H1 (cell line): ENCODE measurements at regions not wholly inside any gene's neighbourhood (a gene's known extent, or its start where the extent isn't known, plus 50 kb on each side); places are given as distances from the start of the nearest gene placed in this dataset.

ENCODE experiments used
- CTCF ChIA-PET: fragments of 300-600 bp; sonication (Branson Sonifier 250); formaldehyde crosslinking; loops from one replicate; lab custom pipeline; 2021; ENCODE audit not compliant: partially characterized antibody; lab: Charles Lee
- POLR2A ChIA-PET: fragments of 300-600 bp; sonication (Branson Sonifier 250); formaldehyde crosslinking; loops from one replicate; lab custom pipeline; 2021; ENCODE audit warnings: inconsistent platforms; ENCODE audit not compliant: partially characterized antibody; lab: Charles Lee
- DNase-seq, 2 experiments: peaks; one replicate each; pipeline versions ENCODE4 v3.0.0 to v3.0.0-alpha.2; 2010 to 2022; ENCODE audit warnings: low spot score in 2 of 2, low read depth in 1 of 2, mixed read lengths in 1 of 2
- FAIRE-seq: peaks from 2 replicates; lab custom pipeline; 2011; peaks lifted over from hg19 to GRCh38; lab: Jason Lieb, UNC
- H2AFZ ChIP-seq: 2 replicates; pipeline ENCODE4 v1.8.1; 2012; ENCODE audit warnings: low read length, inconsistent platforms
- H2AK5ac ChIP-seq: 2 replicates; pipeline ENCODE4 v1.6.1; 2013; ENCODE audit warnings: low read depth, low read length
- H2BK120ac ChIP-seq: replicated peaks from 2 replicates; pipeline ENCODE3; 2013; ENCODE audit warnings: low read depth, low read length, inconsistent platforms
- H2BK12ac ChIP-seq: 2 replicates; pipeline ENCODE4 v1.6.1; 2013; ENCODE audit warnings: low read depth, low read length
- H2BK15ac ChIP-seq: 2 replicates; pipeline ENCODE4 v1.6.1; 2013; ENCODE audit warnings: low read length
- H2BK20ac ChIP-seq: 2 replicates; pipeline ENCODE4 v1.6.1; 2013; ENCODE audit warnings: low read length
- H2BK5ac ChIP-seq: 2 replicates; pipeline ENCODE4 v1.6.1; 2013; ENCODE audit warnings: low read depth, low read length
- H3K14ac ChIP-seq: 2 replicates; pipeline ENCODE4 v1.6.1; 2013; ENCODE audit warnings: inconsistent platforms; ENCODE audit not compliant: insufficient read length
- H3K18ac ChIP-seq: 2 replicates; pipeline ENCODE4 v1.6.1; 2013; ENCODE audit warnings: low read length; ENCODE audit errors: extremely low read depth
- H3K23ac ChIP-seq: 2 replicates; pipeline ENCODE4 v1.6.1; 2013; ENCODE audit warnings: inconsistent platforms; ENCODE audit not compliant: insufficient read length
- H3K23me2 ChIP-seq: 2 replicates; pipeline ENCODE4 v1.6.1; 2013; ENCODE audit warnings: low read depth, low read length
- H3K27ac ChIP-seq: 2 replicates; pipeline ENCODE4 v1.6.1; 2011; ENCODE audit warnings: low read depth, low read length, inconsistent platforms
- H3K27me3 ChIP-seq, 4 experiments: replicated peaks in 1 of 4; 1 replicate in 1 of 4; 2 replicates in 3 of 4; pipeline versions ENCODE4 v1.6.1 to v1.8.1; 2011 to 2013; ENCODE audit warnings: low read length in 3 of 4, mild to moderate bottlenecking in 3 of 4, inconsistent platforms in 2 of 4, mixed read lengths in 2 of 4, moderate library complexity in 1 of 4; ENCODE audit not compliant: control insufficient read depth in 3 of 4, insufficient read depth in 3 of 4; ENCODE audit errors: extremely low read depth in 1 of 4
- H3K36me3 ChIP-seq, 4 experiments: 2 replicates each; pipeline versions ENCODE4 v1.6.1 to v1.8.1; 2011 to 2013; ENCODE audit warnings: mild to moderate bottlenecking in 4 of 4, low read length in 3 of 4, moderate library complexity in 2 of 4, control low read depth in 1 of 4, inconsistent platforms in 1 of 4; ENCODE audit not compliant: insufficient read depth in 4 of 4, control insufficient read depth in 2 of 4
- H3K4ac ChIP-seq: replicated peaks from 2 replicates; pipeline ENCODE3; 2013; ENCODE audit warnings: low read length, low read depth, mixed read lengths, inconsistent platforms; ENCODE audit not compliant: insufficient read length
- H3K4me1 ChIP-seq, 4 experiments: replicated peaks in 1 of 4; 1 replicate in 1 of 4; 2 replicates in 3 of 4; pipeline versions ENCODE4 v1.6.1 to v1.8.1; 2011 to 2013; ENCODE audit warnings: low read length in 3 of 4, inconsistent platforms in 2 of 4, mixed read lengths in 1 of 4; ENCODE audit not compliant: insufficient read depth in 4 of 4, control insufficient read depth in 3 of 4
- H3K4me2 ChIP-seq, 2 experiments: 2 replicates each; pipeline versions ENCODE4 v1.6.1 to v1.8.1; 2011 to 2013; ENCODE audit warnings: low read depth in 2 of 2, low read length in 2 of 2, control low read depth in 1 of 2, inconsistent platforms in 1 of 2, mild to moderate bottlenecking in 1 of 2; ENCODE audit not compliant: insufficient read depth in 1 of 2
- H3K4me3 ChIP-seq, 4 experiments: fragments of 200-600, 300-600 bp in 1 of 4; sonication (generic), shearing (Covaris generic), sonication (Bioruptor Twin) in 1 of 4; 2 replicates each; pipeline versions ENCODE4 v1.5.1 to v1.8.1; 2011 to 2016; ENCODE audit warnings: low read length in 4 of 4, low read depth in 3 of 4, control low read depth in 2 of 4, inconsistent platforms in 2 of 4, mild to moderate bottlenecking in 2 of 4, mixed read lengths in 1 of 4, moderate library complexity in 1 of 4; ENCODE audit not compliant: insufficient read depth in 2 of 4; ENCODE audit errors: extremely low read depth in 1 of 4
- H3K56ac ChIP-seq: replicated peaks from 2 replicates; pipeline ENCODE3; 2013; ENCODE audit warnings: low read depth, mild to moderate bottlenecking, mixed read lengths, low read length, inconsistent platforms; ENCODE audit not compliant: insufficient read length
- H3K79me1 ChIP-seq: 2 replicates; pipeline ENCODE4 v1.6.1; 2013; ENCODE audit warnings: low read depth, low read length, control low read depth
- H3K79me2 ChIP-seq, 2 experiments: 2 replicates each; pipeline versions ENCODE4 v1.6.1 to v1.8.1; 2012 to 2013; ENCODE audit warnings: low read length in 2 of 2, mild to moderate bottlenecking in 2 of 2, inconsistent platforms in 1 of 2; ENCODE audit not compliant: insufficient read depth in 2 of 2, control insufficient read depth in 1 of 2
- H3K9ac ChIP-seq, 4 experiments: replicated peaks in 1 of 4; 1 replicate in 1 of 4; 2 replicates in 3 of 4; pipeline versions ENCODE4 v1.6.1 to v1.8.1; 2011 to 2013; ENCODE audit warnings: low read depth in 3 of 4, low read length in 3 of 4, control low read depth in 2 of 4, mild to moderate bottlenecking in 2 of 4, moderate library complexity in 2 of 4, inconsistent platforms in 1 of 4; ENCODE audit errors: extremely low read depth in 1 of 4
- H3K9me3 ChIP-seq, 2 experiments: 2 replicates each; pipeline versions ENCODE4 v1.6.1 to v1.8.1; 2012 to 2013; ENCODE audit warnings: mild to moderate bottlenecking in 2 of 2, moderate library complexity in 2 of 2, control low read depth in 1 of 2, inconsistent platforms in 1 of 2, low read depth in 1 of 2, low read length in 1 of 2, mixed read lengths in 1 of 2; ENCODE audit not compliant: insufficient read depth in 2 of 2
- H4K20me1 ChIP-seq, 2 experiments: replicated peaks in 1 of 2; 2 replicates each; pipeline versions ENCODE3 to v1.8.1; 2011 to 2013; ENCODE audit warnings: inconsistent platforms in 2 of 2, low read length in 2 of 2, mild to moderate bottlenecking in 1 of 2; ENCODE audit not compliant: insufficient read depth in 2 of 2, control insufficient read depth in 1 of 2
- H4K5ac ChIP-seq: 2 replicates; pipeline ENCODE4 v1.6.1; 2013; ENCODE audit warnings: low read length, low read depth, mixed read lengths, inconsistent platforms; ENCODE audit not compliant: insufficient read length
- H4K8ac ChIP-seq: 2 replicates; pipeline ENCODE4 v1.8.0; 2013; ENCODE audit warnings: mild to moderate bottlenecking, moderate library complexity, low read length, inconsistent platforms; ENCODE audit not compliant: insufficient read depth; ENCODE audit errors: extremely low read depth
- H4K91ac ChIP-seq: replicated peaks from 2 replicates; pipeline ENCODE3; 2013; ENCODE audit warnings: low read length, mixed read lengths, inconsistent platforms; ENCODE audit not compliant: insufficient read length
- CTCF ChIP-seq, 3 experiments: IDR thresholded peaks; 1 replicate in 2 of 3; 2 replicates in 1 of 3; pipeline versions ENCODE4 v1.5.1 to v1.6.1; 2011; ENCODE audit warnings: low read length in 3 of 3, mild to moderate bottlenecking in 3 of 3, inconsistent platforms in 2 of 3, low read depth in 1 of 3, moderate library complexity in 1 of 3; ENCODE audit not compliant: insufficient read depth in 1 of 3; ENCODE audit errors: control extremely low read depth in 1 of 3
- EZH2 ChIP-seq: fragments of 200-600 bp; sonication (generic); IDR thresholded peaks from 2 replicates; pipeline ENCODE4 v1.7.1; 2012; ENCODE audit warnings: low read depth, mild to moderate bottlenecking, moderate library complexity, low read length, inconsistent platforms; ENCODE audit not compliant: severe bottlenecking
- FOSL1 ChIP-seq: IDR thresholded peaks from 2 replicates; pipeline ENCODE4 v1.6.1; 2011; ENCODE audit warnings: mild to moderate bottlenecking, low read depth, low read length, moderate library complexity; ENCODE audit not compliant: insufficient read depth
- RAD21 ChIP-seq, 2 experiments: IDR thresholded peaks in 1 of 2; conservative IDR thresholded peaks in 1 of 2; 2 replicates each; pipeline ENCODE4 v1.6.1; 2011; ENCODE audit warnings: low read depth in 2 of 2, low read length in 2 of 2, improper control_type of control experiment in 1 of 2, inconsistent platforms in 1 of 2, mild to moderate bottlenecking in 1 of 2, moderate library complexity in 1 of 2
- RFX5 ChIP-seq: IDR thresholded peaks from 2 replicates; pipeline ENCODE4 v1.6.1; 2011; ENCODE audit warnings: low read depth, low read length, improper control_type of control experiment, borderline replicate concordance
- SAP30 ChIP-seq: fragments of 300-600 bp; sonication (generic); IDR thresholded peaks from 2 replicates; pipeline ENCODE4 v1.7.1; 2012; ENCODE audit warnings: low read length, moderate library complexity, mild to moderate bottlenecking, inconsistent platforms; ENCODE audit not compliant: insufficient read depth, insufficient replicate concordance
- WGBS, 2 experiments: shearing (Covaris generic) in 1 of 2; methylation state at CpG; one replicate each; pipeline versions ENCODE4 v1.1.6 to v1.1.7; 2013 to 2015; ENCODE audit warnings: low lambda C conversion rate in 2 of 2, mixed read lengths in 2 of 2, inconsistent platforms in 1 of 2, low coverage in 1 of 2, missing lambda C conversion rate in 1 of 2; ENCODE audit not compliant: insufficient replicate concordance in 2 of 2, insufficient coverage in 1 of 2, insufficient read length in 1 of 2; ENCODE audit errors: extremely low coverage in 1 of 2, missing lambda C conversion rate in 1 of 2; 5-methylcytosine and 5-hydroxymethylcytosine counted together

GRCh38 chr6:165891320-165891719, 228.3 kb upstream of the PDE10A start:
- peak in 1 of 2 experiments; percentile 20; a peak in 2 of 4 replicates for TF ChIP-seq RAD21 (IDR thresholded peaks at IDR 0.05 in 1 of 2, conservative IDR thresholded peaks at IDR 0.05 in 1 of 2; ENCODE audit: low read depth in 2 of 2, low read length in 2 of 2)
- no peak for TF ChIP-seq RFX5
- no peak for TF ChIP-seq FOSL1
- TF ChIP-seq CTCF (IDR thresholded peaks at IDR 0.05; ENCODE audit: control extremely low read depth in 1 of 3, insufficient read depth in 1 of 3, low read depth in 1 of 3, low read length in 3 of 3), result peak; percentile 15 to 35 (median 32)
- TF ChIP-seq EZH2, result no peak
- TF ChIP-seq SAP30, result no peak
- TF ChIP-seq, all 59 proteins: peak for 2
- no peak overlapping the region for H3K4ac ChIP-seq
- no peak overlapping the region for H3K56ac ChIP-seq
- no peak overlapping the region for H4K5ac ChIP-seq
- ChIA-PET CTCF (interaction anchor here (0.6 to 10.9 kb wide), 22 partner anchors 10 to 214 kb away, joined by 3 to 111 read pairs (median 4); no protein-coding TSS in a partner anchor), POLR2A (no interaction called here)
- H3K23ac ChIP-seq, result no peak overlapping the region
- H3K18ac ChIP-seq, result no peak overlapping the region
- no peak for FAIRE-seq
- no peak overlapping the region for H3K4me2 ChIP-seq
- no peak overlapping the region for H3K4me3 ChIP-seq
- no peak overlapping the region for H2BK5ac ChIP-seq
- no peak overlapping the region for H2BK20ac ChIP-seq
- no peak overlapping the region for H3K14ac ChIP-seq
- WGBS, 2 experiments, result 91% methylated on average over 5 of the region's 5 CpGs; no CpG with 5 or more reads in 1 of the 2 experiments
- H2AFZ ChIP-seq, result no peak overlapping the region
- no peaks in the 10 kb centered on the region; the same call in 1 of the 2 replicates for H3K23me2 ChIP-seq
- no peak overlapping the region for H2BK15ac ChIP-seq
- no peaks in the 10 kb centered on the region for H3K79me1 ChIP-seq
- H3K9ac ChIP-seq, result no peak overlapping the region
- DNase-seq, result no peak
- no peaks in the 10 kb centered on the region for H3K36me3 ChIP-seq
- H3K9me3 ChIP-seq, result peaks cover 4 to 7% of the 10 kb centered on the region in 2 experiments; a peak in 1 of 4 replicates
- no peak overlapping the region for H3K27ac ChIP-seq
- H3K27me3 ChIP-seq, result no peaks in the 10 kb centered on the region
- H3K4me1 ChIP-seq, result peaks cover 0 to 6% (median 0%) of the 10 kb centered on the region in 4 experiments; a peak in 1 of 7 replicates
- no peak overlapping the region for H4K8ac ChIP-seq
- H4K91ac ChIP-seq, result no peak overlapping the region
- H3K79me2 ChIP-seq, result no peaks in the 10 kb centered on the region
- H2BK12ac ChIP-seq, result no peak overlapping the region
- H2BK120ac ChIP-seq, result no peak overlapping the region
- H4K20me1 ChIP-seq, result no peaks in the 10 kb centered on the region
- H2AK5ac ChIP-seq, result no peak overlapping the region
